K562 (cell line): ENCODE measurements at regions not wholly inside any gene's neighbourhood (a gene's known extent, or its start where the extent isn't known, plus 50 kb on each side); places are given as distances from the start of the nearest gene placed in this dataset.
A peak's percentile ranks its signal among the peaks of the same experiment; 100 is the strongest.

Source experiments
- CCAR2 ChIP-seq: fragments of 200-400 bp; formaldehyde crosslinking; IDR thresholded peaks from 2 replicates; pipeline ENCODE4 v1.6.1; 2017; ENCODE audit warnings: mild to moderate bottlenecking, low read depth, low read length
- CHD1 ChIP-seq: fragments of 200-600 bp; sonication (generic); IDR thresholded peaks from one replicate; pipeline ENCODE4 v1.6.1; 2012; ENCODE audit warnings: mild to moderate bottlenecking, moderate library complexity, low read length, inconsistent platforms
- CSDE1 ChIP-seq, 2 experiments: fragments of 450-650 bp; IDR thresholded peaks; 2 replicates each; pipeline ENCODE4 v1.6.1; 2016; ENCODE audit warnings: mild to moderate bottlenecking in 1 of 2
- ESRRA ChIP-seq: fragments of 450-650 bp; IDR thresholded peaks from 2 replicates; pipeline ENCODE4 v1.6.1; 2014; ENCODE audit warnings: low read depth, mild to moderate bottlenecking, moderate library complexity, borderline replicate concordance
- FOSL1 ChIP-seq: fragments of 200-800 bp; sonication (Bioruptor generic); conservative IDR thresholded peaks from 2 replicates; pipeline ENCODE4 v1.6.1; 2016; ENCODE audit warnings: missing genetic modification characterization, missing compliant biosample characterization
- HNRNPUL1 ChIP-seq: fragments of 200-400 bp; formaldehyde crosslinking; IDR thresholded peaks from 2 replicates; pipeline ENCODE4 v1.6.1; 2017; ENCODE audit warnings: low read length
- JUND ChIP-seq, 2 experiments: IDR thresholded peaks; 2 replicates in 1 of 2; 3 replicates in 1 of 2; pipeline ENCODE4 v1.6.1; 2011; ENCODE audit warnings: borderline replicate concordance in 2 of 2, low read depth in 2 of 2, low read length in 2 of 2, improper control_type of control experiment in 1 of 2, missing biosample characterization in 1 of 2, missing genetic modification characterization in 1 of 2, missing genetic modification reagents in 1 of 2
- KDM1A ChIP-seq, 2 experiments: fragments of 450-650 bp; IDR thresholded peaks; 2 replicates each; pipeline ENCODE4 v1.6.1; 2016; ENCODE audit warnings: mild to moderate bottlenecking in 2 of 2
- KLF1 ChIP-seq: fragments of 450-650 bp; IDR thresholded peaks from 2 replicates; pipeline ENCODE4 v1.6.1; 2016; ENCODE audit warnings: missing genetic modification characterization, missing compliant biosample characterization
- MAFK ChIP-seq: IDR thresholded peaks from 2 replicates; pipeline ENCODE4 v1.6.1; 2011; ENCODE audit warnings: low read length, improper control_type of control experiment
- MTA1 ChIP-seq: fragments of 450-650 bp; IDR thresholded peaks from 2 replicates; pipeline ENCODE4 v1.6.1; 2017; ENCODE audit warnings: borderline replicate concordance
- PHB ChIP-seq: fragments of 250-450 bp; sonication (Bioruptor Pico); IDR thresholded peaks from 2 replicates; pipeline ENCODE4 v1.5.0; 2021
- PRPF4 ChIP-seq: fragments of 200-400 bp; formaldehyde crosslinking; IDR thresholded peaks from one replicate; pipeline ENCODE4 v1.6.1; 2017; ENCODE audit warnings: low read length, low read depth, mild to moderate bottlenecking; ENCODE audit not compliant: insufficient read depth, poor library complexity, severe bottlenecking
- RFX7 ChIP-seq: fragments of 250-450 bp; sonication (Bioruptor Pico); IDR thresholded peaks from 2 replicates; pipeline ENCODE4 v1.5.1; 2021; ENCODE audit warnings: mild to moderate bottlenecking
- SMARCE1 ChIP-seq: fragments of 450-650 bp; IDR thresholded peaks from 2 replicates; pipeline ENCODE4 v1.7.1; 2016; ENCODE audit warnings: mild to moderate bottlenecking
- TEAD4 ChIP-seq, 2 experiments: sonication (generic) in 1 of 2; formaldehyde crosslinking in 1 of 2; IDR thresholded peaks; 2 replicates each; pipeline versions ENCODE4 v1.6.1 to v1.8.0; 2012 to 2022; ENCODE audit warnings: borderline replicate concordance in 1 of 2, inconsistent platforms in 1 of 2, low read length in 1 of 2, mild to moderate bottlenecking in 1 of 2, missing genetic modification reagents in 1 of 2
- TSC22D4 ChIP-seq: fragments of 450-650 bp; IDR thresholded peaks from 2 replicates; pipeline ENCODE4 v1.6.1; 2016; ENCODE audit warnings: missing genetic modification characterization, missing biosample characterization, control low read depth
- ZNF217 ChIP-seq: sonication (generic); formaldehyde crosslinking; IDR thresholded peaks from 2 replicates; pipeline ENCODE4 v1.8.0; 2022; ENCODE audit warnings: mild to moderate bottlenecking, missing genetic modification reagents
- TF ChIP-seq, protein P1 (sequence below): fragments of 250-450 bp; sonication (Bioruptor Pico); IDR thresholded peaks from 2 replicates; pipeline ENCODE4 v1.9.0; 2021; ENCODE audit warnings: mild to moderate bottlenecking, inconsistent platforms
- TF ChIP-seq, protein P2 (sequence below): fragments of 250-450 bp; sonication (Bioruptor Pico); IDR thresholded peaks from 2 replicates; pipeline ENCODE4 v1.8.0; 2022; ENCODE audit warnings: inconsistent platforms, mild to moderate bottlenecking, moderate library complexity, borderline replicate concordance
- TF ChIP-seq, protein P3 (sequence below): sonication (generic); formaldehyde crosslinking; IDR thresholded peaks from 2 replicates; pipeline ENCODE4 v1.8.1; 2023; ENCODE audit warnings: mild to moderate bottlenecking, missing genetic modification reagents
- TF ChIP-seq, protein P4 (sequence below): fragments of 450-650 bp; formaldehyde crosslinking; IDR thresholded peaks from 2 replicates; pipeline ENCODE4 v1.4.0; 2020; ENCODE audit warnings: mild to moderate bottlenecking, moderate library complexity

DNA sequence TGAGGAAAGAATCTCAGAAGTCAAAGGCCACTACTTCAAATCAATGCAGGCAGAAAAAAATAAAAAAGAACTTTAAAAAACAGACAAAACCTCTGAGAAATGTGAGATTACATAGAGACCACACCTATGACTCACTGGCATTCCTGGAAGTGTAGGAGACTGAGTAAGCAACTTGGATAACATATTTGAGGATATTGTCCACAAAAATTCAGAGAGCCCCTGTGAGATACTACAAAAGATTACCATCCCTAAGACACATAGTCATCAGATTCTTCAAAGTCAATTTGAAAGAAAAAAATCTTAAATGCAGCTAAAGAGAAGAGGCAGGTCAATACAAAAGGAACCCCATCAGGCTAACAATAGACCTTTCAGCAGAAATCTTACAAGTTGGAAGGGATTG lies 887.3 kb downstream of the NTRK3 start (continued):
- TF ChIP-seq, protein P1, sequence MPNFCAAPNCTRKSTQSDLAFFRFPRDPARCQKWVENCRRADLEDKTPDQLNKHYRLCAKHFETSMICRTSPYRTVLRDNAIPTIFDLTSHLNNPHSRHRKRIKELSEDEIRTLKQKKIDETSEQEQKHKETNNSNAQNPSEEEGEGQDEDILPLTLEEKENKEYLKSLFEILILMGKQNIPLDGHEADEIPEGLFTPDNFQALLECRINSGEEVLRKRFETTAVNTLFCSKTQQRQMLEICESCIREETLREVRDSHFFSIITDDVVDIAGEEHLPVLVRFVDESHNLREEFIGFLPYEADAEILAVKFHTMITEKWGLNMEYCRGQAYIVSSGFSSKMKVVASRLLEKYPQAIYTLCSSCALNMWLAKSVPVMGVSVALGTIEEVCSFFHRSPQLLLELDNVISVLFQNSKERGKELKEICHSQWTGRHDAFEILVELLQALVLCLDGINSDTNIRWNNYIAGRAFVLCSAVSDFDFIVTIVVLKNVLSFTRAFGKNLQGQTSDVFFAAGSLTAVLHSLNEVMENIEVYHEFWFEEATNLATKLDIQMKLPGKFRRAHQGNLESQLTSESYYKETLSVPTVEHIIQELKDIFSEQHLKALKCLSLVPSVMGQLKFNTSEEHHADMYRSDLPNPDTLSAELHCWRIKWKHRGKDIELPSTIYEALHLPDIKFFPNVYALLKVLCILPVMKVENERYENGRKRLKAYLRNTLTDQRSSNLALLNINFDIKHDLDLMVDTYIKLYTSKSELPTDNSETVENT (CRISPR knock-in tag) = no peak
- TF ChIP-seq TEAD4 (IDR thresholded peaks at IDR 0.05; ENCODE audit: low read length) (peak; percentile 35; the same call in 1 of the 2 replicates), TEAD4 (CRISPR knock-in tag; IDR thresholded peaks at IDR 0.05; ENCODE audit: borderline replicate concordance) (no peak), SMARCE1 (0 out of 2 replicates have a peak, but pooled peaks have one; percentile 32), ZNF217 (no peak), FOSL1 (tag) (peak; percentile 84), PHB (CRISPR knock-in tag) (no peak), MTA1 (no peak), KDM1A (IDR thresholded peaks at IDR 0.05) (0 out of 4 replicates have a peak, but pooled peaks of 1 of the 2 experiments have one; percentile 33), ESRRA (no peak), PRPF4 (no peak), CCAR2 (no peak), KLF1 (tag) (no peak), TSC22D4 (tag) (no peak), CSDE1 (IDR thresholded peaks at IDR 0.05) (no peak), HNRNPUL1 (no peak), JUND (IDR thresholded peaks at IDR 0.05; ENCODE audit: borderline replicate concordance, low read depth, low read length) (peak; percentile 68), JUND (tag; IDR thresholded peaks at IDR 0.05; ENCODE audit: borderline replicate concordance, low read depth, low read length) (peak; percentile 36; the same call in 1 of the 3 replicates), MAFK (no peak), CHD1 (no peak), RFX7 (CRISPR knock-in tag) (no peak)
- TF ChIP-seq, protein P2, sequence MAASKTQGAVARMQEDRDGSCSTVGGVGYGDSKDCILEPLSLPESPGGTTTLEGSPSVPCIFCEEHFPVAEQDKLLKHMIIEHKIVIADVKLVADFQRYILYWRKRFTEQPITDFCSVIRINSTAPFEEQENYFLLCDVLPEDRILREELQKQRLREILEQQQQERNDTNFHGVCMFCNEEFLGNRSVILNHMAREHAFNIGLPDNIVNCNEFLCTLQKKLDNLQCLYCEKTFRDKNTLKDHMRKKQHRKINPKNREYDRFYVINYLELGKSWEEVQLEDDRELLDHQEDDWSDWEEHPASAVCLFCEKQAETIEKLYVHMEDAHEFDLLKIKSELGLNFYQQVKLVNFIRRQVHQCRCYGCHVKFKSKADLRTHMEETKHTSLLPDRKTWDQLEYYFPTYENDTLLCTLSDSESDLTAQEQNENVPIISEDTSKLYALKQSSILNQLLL (CRISPR knock-in tag) = no peak
- TF ChIP-seq, protein P3, sequence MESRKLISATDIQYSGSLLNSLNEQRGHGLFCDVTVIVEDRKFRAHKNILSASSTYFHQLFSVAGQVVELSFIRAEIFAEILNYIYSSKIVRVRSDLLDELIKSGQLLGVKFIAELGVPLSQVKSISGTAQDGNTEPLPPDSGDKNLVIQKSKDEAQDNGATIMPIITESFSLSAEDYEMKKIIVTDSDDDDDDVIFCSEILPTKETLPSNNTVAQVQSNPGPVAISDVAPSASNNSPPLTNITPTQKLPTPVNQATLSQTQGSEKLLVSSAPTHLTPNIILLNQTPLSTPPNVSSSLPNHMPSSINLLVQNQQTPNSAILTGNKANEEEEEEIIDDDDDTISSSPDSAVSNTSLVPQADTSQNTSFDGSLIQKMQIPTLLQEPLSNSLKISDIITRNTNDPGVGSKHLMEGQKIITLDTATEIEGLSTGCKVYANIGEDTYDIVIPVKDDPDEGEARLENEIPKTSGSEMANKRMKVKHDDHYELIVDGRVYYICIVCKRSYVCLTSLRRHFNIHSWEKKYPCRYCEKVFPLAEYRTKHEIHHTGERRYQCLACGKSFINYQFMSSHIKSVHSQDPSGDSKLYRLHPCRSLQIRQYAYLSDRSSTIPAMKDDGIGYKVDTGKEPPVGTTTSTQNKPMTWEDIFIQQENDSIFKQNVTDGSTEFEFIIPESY = no peak
- TF ChIP-seq, protein P4, sequence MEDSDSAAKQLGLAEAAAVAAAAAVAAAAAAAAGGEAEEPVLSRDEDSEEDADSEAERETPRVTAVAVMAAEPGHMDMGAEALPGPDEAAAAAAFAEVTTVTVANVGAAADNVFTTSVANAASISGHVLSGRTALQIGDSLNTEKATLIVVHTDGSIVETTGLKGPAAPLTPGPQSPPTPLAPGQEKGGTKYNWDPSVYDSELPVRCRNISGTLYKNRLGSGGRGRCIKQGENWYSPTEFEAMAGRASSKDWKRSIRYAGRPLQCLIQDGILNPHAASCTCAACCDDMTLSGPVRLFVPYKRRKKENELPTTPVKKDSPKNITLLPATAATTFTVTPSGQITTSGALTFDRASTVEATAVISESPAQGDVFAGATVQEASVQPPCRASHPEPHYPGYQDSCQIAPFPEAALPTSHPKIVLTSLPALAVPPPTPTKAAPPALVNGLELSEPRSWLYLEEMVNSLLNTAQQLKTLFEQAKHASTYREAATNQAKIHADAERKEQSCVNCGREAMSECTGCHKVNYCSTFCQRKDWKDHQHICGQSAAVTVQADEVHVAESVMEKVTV = no peak
